Glutamatergic neuron (in vitro differentiated cells): ENCODE measurements at regions not wholly inside any gene's neighbourhood (a gene's known extent, or its start where the extent isn't known, plus 50 kb on each side); places are given as distances from the start of the nearest gene placed in this dataset.
"Not testable (repeated sequence)": the region's sequence is repeated elsewhere in the genome, so short reads cannot be mapped to it uniquely, and the experiment has no call there.

Source experiments
- DNase-seq: peaks from one replicate; pipeline ENCODE4 v3.0.0; 2022
- H3K27ac Mint-ChIP-seq: one replicate; pipeline ENCODE4 v1.8.0; 2020; ENCODE audit warnings: mild to moderate bottlenecking, mixed read lengths, inconsistent platforms; ENCODE audit not compliant: unreplicated experiment
- H3K27me3 Mint-ChIP-seq: one replicate; pipeline ENCODE4 v1.8.0; 2020; ENCODE audit warnings: mild to moderate bottlenecking, moderate library complexity, mixed read lengths, inconsistent platforms; ENCODE audit not compliant: unreplicated experiment
- H3K36me3 Mint-ChIP-seq: one replicate; pipeline ENCODE4 v1.8.0; 2020; ENCODE audit warnings: mild to moderate bottlenecking, mixed read lengths, inconsistent platforms; ENCODE audit not compliant: unreplicated experiment
- H3K4me1 Mint-ChIP-seq: one replicate; pipeline ENCODE4 v1.8.0; 2020; ENCODE audit warnings: mild to moderate bottlenecking, low read depth, mixed read lengths, inconsistent platforms; ENCODE audit not compliant: unreplicated experiment
- H3K4me3 Mint-ChIP-seq: one replicate; pipeline ENCODE4 v1.8.0; 2020; ENCODE audit warnings: mild to moderate bottlenecking, mixed read lengths, inconsistent platforms; ENCODE audit not compliant: unreplicated experiment
- H3K9me3 Mint-ChIP-seq: one replicate; pipeline ENCODE4 v1.8.0; 2020; ENCODE audit warnings: mild to moderate bottlenecking, moderate library complexity, mixed read lengths, inconsistent platforms; ENCODE audit not compliant: unreplicated experiment
- TF ChIP-seq, protein P1 (sequence below): fragments of 200-600 bp; sonication (generic); IDR thresholded peaks from one replicate; pipeline ENCODE4 v1.5.0; 2021; ENCODE audit not compliant: partially characterized antibody, unreplicated experiment

DNA sequence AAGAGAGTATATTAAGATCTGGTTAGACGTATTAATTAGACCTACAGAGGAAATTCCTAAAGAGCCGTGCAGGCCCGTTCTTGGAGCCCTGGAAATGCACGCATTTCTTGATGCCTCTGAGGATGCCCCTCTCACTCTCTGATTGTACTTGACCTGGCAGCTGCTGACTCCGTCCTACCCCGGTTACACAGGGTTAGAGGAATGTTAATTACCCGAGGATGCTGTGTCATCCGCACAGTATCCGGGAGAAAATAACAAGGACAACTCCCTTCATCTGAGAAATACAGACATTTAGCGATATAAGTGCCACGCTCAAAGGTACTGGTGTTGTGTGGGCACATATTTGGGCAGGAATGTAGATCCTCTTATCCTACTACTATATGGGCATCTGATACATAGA lies 404.6 kb upstream of the FAT1 start:
- Mint-ChIP-seq H3K27me3 (no peaks in the 10 kb centered on the region), H3K4me1 (no peaks in the 10 kb centered on the region), H3K9me3 (no peaks in the 10 kb centered on the region), H3K36me3 (no peaks in the 10 kb centered on the region), H3K4me3 (no peak overlapping the region), H3K27ac (no peak overlapping the region)
- TF ChIP-seq, protein P1, sequence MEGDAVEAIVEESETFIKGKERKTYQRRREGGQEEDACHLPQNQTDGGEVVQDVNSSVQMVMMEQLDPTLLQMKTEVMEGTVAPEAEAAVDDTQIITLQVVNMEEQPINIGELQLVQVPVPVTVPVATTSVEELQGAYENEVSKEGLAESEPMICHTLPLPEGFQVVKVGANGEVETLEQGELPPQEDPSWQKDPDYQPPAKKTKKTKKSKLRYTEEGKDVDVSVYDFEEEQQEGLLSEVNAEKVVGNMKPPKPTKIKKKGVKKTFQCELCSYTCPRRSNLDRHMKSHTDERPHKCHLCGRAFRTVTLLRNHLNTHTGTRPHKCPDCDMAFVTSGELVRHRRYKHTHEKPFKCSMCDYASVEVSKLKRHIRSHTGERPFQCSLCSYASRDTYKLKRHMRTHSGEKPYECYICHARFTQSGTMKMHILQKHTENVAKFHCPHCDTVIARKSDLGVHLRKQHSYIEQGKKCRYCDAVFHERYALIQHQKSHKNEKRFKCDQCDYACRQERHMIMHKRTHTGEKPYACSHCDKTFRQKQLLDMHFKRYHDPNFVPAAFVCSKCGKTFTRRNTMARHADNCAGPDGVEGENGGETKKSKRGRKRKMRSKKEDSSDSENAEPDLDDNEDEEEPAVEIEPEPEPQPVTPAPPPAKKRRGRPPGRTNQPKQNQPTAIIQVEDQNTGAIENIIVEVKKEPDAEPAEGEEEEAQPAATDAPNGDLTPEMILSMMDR, result no peak
- no peak for DNase-seq

DNA sequence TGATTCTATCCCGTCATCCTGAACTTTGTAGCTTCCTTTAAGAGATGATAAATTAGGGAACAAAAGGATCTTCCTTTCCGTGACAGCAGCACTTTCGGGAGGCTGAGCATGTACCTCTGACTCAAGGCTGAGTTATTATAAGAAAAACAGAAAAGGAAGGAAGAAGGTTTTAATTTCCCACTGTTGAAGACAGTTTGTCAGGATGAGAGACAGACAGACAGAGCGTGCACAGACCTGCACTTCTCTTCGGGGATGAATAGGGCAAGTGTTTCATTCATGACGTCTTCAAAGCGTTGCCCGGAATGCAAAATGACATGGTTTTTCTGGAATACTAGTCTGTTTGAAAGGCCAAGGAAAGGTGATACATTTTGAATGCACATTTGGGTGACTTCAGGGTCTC lies 405.3 kb upstream of the FAT1 start:
- Mint-ChIP-seq H3K27me3 (no peaks in the 10 kb centered on the region), H3K9me3 (no peaks in the 10 kb centered on the region), H3K36me3 (no peaks in the 10 kb centered on the region), H3K4me3 (no peak overlapping the region), H3K27ac (no peak overlapping the region), H3K4me1 (no peaks in the 10 kb centered on the region)
- no peak for DNase-seq
- TF ChIP-seq, protein P1, result no peak

DNA sequence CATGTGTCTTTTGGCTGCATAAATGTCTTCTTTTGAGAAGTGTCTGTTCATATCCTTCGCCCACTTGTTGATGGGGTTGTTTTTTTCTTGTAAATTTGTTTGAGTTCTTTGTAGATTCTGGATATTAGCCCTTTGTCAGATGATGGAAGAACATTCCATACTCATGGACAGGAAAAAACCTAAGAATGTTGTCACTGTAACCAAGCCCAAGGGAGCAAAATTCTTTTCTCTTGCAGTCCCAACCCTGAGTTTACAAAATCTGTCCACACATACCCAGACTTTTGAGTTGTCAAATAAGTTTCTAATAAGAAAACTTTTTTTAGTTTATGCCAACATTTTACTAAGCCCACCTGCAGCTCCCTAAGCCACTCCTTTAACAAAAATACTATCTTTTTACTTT lies 408.2 kb upstream of the FAT1 start:
- H3K36me3 Mint-ChIP-seq, result not testable (repeated sequence)

DNA sequence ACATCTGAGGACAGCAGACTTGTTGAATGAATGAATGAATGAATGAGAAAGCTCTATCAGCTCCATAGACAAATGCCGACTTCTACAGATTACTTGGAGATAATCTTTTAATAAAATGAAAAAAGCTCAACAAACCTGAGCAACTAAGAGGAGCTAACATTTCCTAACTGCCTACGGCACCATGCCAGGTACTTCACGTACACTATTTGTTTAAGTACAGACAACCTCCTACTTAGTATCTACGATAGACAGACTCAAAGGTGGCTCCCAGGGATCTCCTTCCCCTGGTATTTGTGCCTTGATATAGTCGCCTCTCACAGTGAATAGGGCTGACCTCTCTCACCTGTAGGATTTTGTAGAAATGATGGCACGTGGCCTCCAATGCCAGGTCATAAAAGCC lies 412.2 kb upstream of the FAT1 start:
- H3K9me3 Mint-ChIP-seq, result no peaks in the 10 kb centered on the region
- no peak for DNase-seq
- TF ChIP-seq, protein P1, result no peak
- no peaks in the 10 kb centered on the region for H3K36me3 Mint-ChIP-seq
- H3K4me3 Mint-ChIP-seq, result no peak overlapping the region
- no peak overlapping the region for H3K27ac Mint-ChIP-seq
- no peaks in the 10 kb centered on the region for H3K4me1 Mint-ChIP-seq
- no peaks in the 10 kb centered on the region for H3K27me3 Mint-ChIP-seq

More for the DNA sequence above, 408.2 kb upstream of the FAT1 start:
- not testable (repeated sequence) for H3K9me3 Mint-ChIP-seq, H3K27ac Mint-ChIP-seq, DNase-seq, H3K4me1 Mint-ChIP-seq, H3K4me3 Mint-ChIP-seq, H3K27me3 Mint-ChIP-seq

DNA sequence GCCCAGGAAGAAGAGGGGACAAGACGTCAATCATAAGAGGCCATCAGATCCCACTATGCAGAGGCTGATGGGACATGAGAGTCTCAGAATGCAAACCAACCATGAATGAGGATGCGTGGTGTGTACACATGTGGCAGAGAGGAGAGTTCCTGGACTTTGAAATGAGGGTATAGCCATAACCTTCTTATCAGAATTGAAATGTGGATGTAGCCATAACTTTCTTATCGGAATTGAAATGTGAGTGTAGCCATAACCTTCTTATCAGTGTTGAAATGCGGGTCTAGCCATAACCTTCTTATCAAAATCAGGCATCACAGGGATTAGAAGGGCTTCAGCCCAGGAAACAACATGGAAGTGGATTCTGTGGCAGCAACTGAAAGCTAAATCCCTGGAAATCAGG lies 415.5 kb upstream of the FAT1 start:
- H3K27me3 Mint-ChIP-seq, result no peaks in the 10 kb centered on the region
- DNase-seq, result no peak
- H3K27ac Mint-ChIP-seq, result no peak overlapping the region
- TF ChIP-seq, protein P1, result no peak
- no peaks in the 10 kb centered on the region for H3K4me1 Mint-ChIP-seq
- H3K36me3 Mint-ChIP-seq, result no peaks in the 10 kb centered on the region
- no peak overlapping the region for H3K4me3 Mint-ChIP-seq
- H3K9me3 Mint-ChIP-seq, result no peaks in the 10 kb centered on the region

DNA sequence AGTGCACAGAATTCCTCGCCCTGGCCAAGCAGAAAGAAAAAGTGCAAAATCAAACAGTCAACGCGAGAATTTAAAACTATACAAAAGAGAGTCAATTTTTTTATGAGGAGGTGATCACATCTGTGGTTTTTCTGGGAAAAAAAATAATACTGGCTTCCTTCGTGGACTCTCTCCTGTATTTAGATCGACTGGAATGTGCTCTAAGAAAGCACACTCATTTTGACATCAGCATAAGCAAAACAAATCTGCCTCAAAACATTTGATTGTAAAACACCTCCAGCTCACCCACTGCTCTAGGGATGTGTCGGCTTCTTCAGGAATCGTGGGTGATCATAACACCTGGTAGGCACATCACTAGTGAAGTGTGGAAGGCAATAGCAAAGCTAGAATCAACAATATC lies 417.4 kb upstream of the FAT1 start:
- no peaks in the 10 kb centered on the region for H3K4me1 Mint-ChIP-seq
- no peak overlapping the region for H3K4me3 Mint-ChIP-seq
- DNase-seq, result no peak
- no peaks in the 10 kb centered on the region for H3K9me3 Mint-ChIP-seq
- H3K36me3 Mint-ChIP-seq, result no peaks in the 10 kb centered on the region
- H3K27ac Mint-ChIP-seq, result no peak overlapping the region
- no peaks in the 10 kb centered on the region for H3K27me3 Mint-ChIP-seq
- TF ChIP-seq, protein P1, result no peak
